WTC11 (cell line): ENCODE measurements at regions not wholly inside any gene's neighbourhood (a gene's known extent, or its start where the extent isn't known, plus 50 kb on each side); places are given as distances from the start of the nearest gene placed in this dataset.

Experiments used
- ATAC-seq: fragments of 200-7000 bp; cut with Tn5 transposase; 2 replicates; pipeline ENCODE4 v1.10.0; 2021; ENCODE audit warnings: mild to moderate bottlenecking, moderate library complexity
- CTCF ChIA-PET: fragments of 300-600 bp; sonication (Branson Sonifier 250); formaldehyde crosslinking; loops from one replicate; lab custom pipeline; 2021; ENCODE audit warnings: antibody characterized with exemption; lab: Charles Lee
- POLR2A ChIA-PET: fragments of 350-600 bp; sonication (Branson Sonifier 250); formaldehyde crosslinking; loops from one replicate; lab custom pipeline; 2021; ENCODE audit warnings: antibody characterized with exemption; lab: Charles Lee
- DNase-seq: peaks from one replicate; pipeline ENCODE4 v3.0.0; 2021; ENCODE audit warnings: low spot score
- H3K27ac Mint-ChIP-seq: 2 replicates; pipeline ENCODE4 v1.8.0; 2021; ENCODE audit warnings: mixed read lengths
- H3K27me3 Mint-ChIP-seq: 2 replicates; pipeline ENCODE4 v1.8.0; 2021; ENCODE audit warnings: low read depth, mild to moderate bottlenecking, moderate library complexity, mixed read lengths
- H3K36me3 Mint-ChIP-seq: 2 replicates; pipeline ENCODE4 v1.8.0; 2021; ENCODE audit warnings: mixed read lengths
- H3K4me1 Mint-ChIP-seq: 2 replicates; pipeline ENCODE4 v1.8.0; 2022; ENCODE audit warnings: mixed read lengths
- H3K4me3 Mint-ChIP-seq: 2 replicates; pipeline ENCODE4 v1.8.0; 2021; ENCODE audit warnings: mild to moderate bottlenecking, moderate library complexity, mixed read lengths
- H3K9me3 Mint-ChIP-seq: 2 replicates; pipeline ENCODE4 v1.8.0; 2021; ENCODE audit warnings: mixed read lengths
- ATF2 ChIP-seq: sonication (generic); formaldehyde crosslinking; IDR thresholded peaks from 2 replicates; pipeline ENCODE4 v1.8.1; 2022; ENCODE audit warnings: low read depth, missing genetic modification reagents, borderline replicate concordance
- ESRRA ChIP-seq: sonication (generic); formaldehyde crosslinking; IDR thresholded peaks from 2 replicates; pipeline ENCODE4 v1.8.1; 2022; ENCODE audit warnings: mild to moderate bottlenecking, missing genetic modification reagents, borderline replicate concordance
- ETV6 ChIP-seq: sonication (generic); formaldehyde crosslinking; IDR thresholded peaks from 2 replicates; pipeline ENCODE4 v1.8.1; 2022; ENCODE audit warnings: mild to moderate bottlenecking, missing genetic modification reagents
- FOXJ3 ChIP-seq: sonication (generic); formaldehyde crosslinking; IDR thresholded peaks from 2 replicates; pipeline ENCODE4 v1.9.0; 2021; ENCODE audit warnings: missing genetic modification reagents, mild to moderate bottlenecking, borderline replicate concordance
- NFYB ChIP-seq: sonication (generic); formaldehyde crosslinking; conservative IDR thresholded peaks from 2 replicates; pipeline ENCODE4 v1.8.0; 2022; ENCODE audit warnings: low read depth, missing genetic modification reagents
- SMAD3 ChIP-seq: sonication (generic); formaldehyde crosslinking; IDR thresholded peaks from 2 replicates; pipeline ENCODE4 v1.8.0; 2022; ENCODE audit warnings: missing genetic modification reagents, mild to moderate bottlenecking, borderline replicate concordance
- ZNF219 ChIP-seq: sonication (generic); formaldehyde crosslinking; IDR thresholded peaks from 2 replicates; pipeline ENCODE4 v1.8.0; 2023; ENCODE audit warnings: missing genetic modification reagents, mild to moderate bottlenecking, borderline replicate concordance
- TF ChIP-seq, protein P1 (sequence below): sonication (generic); formaldehyde crosslinking; IDR thresholded peaks from 2 replicates; pipeline ENCODE4 v1.8.0; 2023; ENCODE audit warnings: missing genetic modification reagents
- TF ChIP-seq, protein P2 (sequence below): sonication (generic); formaldehyde crosslinking; conservative IDR thresholded peaks from 2 replicates; pipeline ENCODE4 v1.8.1; 2023; ENCODE audit warnings: mild to moderate bottlenecking, low read depth, missing genetic modification reagents, moderate library complexity
- TF ChIP-seq, protein P3 (sequence below): fragments of 250-450 bp; sonication (Bioruptor Pico); IDR thresholded peaks from 2 replicates; pipeline ENCODE4 v1.9.0; 2021; ENCODE audit warnings: mild to moderate bottlenecking
- TF ChIP-seq, protein P4 (sequence below): fragments of 250-450 bp; sonication (Bioruptor Pico); IDR thresholded peaks from 2 replicates; pipeline ENCODE4 v1.9.0; 2021; ENCODE audit warnings: moderate library complexity, mild to moderate bottlenecking, inconsistent platforms, borderline replicate concordance

DNA sequence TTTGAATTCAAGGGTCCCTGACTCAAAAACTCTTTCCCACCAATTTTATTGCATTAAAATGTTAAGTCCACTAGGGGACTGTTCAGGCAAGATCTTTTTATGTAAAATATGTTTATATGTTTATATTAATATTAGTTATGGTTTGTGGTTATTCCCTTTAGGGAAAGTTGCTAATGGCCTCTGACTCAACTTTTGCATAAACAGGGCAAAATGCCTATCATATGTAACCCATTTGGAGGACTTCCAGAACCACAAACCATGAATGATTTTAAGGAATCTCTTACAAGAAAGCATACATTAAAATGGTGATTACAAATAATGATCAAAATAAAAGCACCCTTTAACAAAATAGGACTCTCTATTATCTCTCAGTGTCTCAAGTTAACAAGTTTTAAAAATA, 1484.5 kb upstream of the ZEB2 start:
- Mint-ChIP-seq H3K36me3 (no peaks in the 10 kb centered on the region), H3K4me3 (no peak overlapping the region), H3K27ac (no peak overlapping the region), H3K4me1 (no peaks in the 10 kb centered on the region), H3K9me3 (peaks cover 7% of the 10 kb centered on the region; the same call in 1 of the 2 replicates), H3K27me3 (no peaks in the 10 kb centered on the region)
- CTCF ChIA-PET: no interaction called here
- ATAC-seq (no peak), DNase-seq (no peak)
- POLR2A ChIA-PET: no interaction called here
- TF ChIP-seq ATF2 (CRISPR knock-in tag) (no peak), NFYB (no peak), ESRRA (CRISPR knock-in tag) (no peak), FOXJ3 (CRISPR knock-in tag) (no peak), SMAD3 (CRISPR knock-in tag) (no peak)
- TF ChIP-seq, protein P1, sequence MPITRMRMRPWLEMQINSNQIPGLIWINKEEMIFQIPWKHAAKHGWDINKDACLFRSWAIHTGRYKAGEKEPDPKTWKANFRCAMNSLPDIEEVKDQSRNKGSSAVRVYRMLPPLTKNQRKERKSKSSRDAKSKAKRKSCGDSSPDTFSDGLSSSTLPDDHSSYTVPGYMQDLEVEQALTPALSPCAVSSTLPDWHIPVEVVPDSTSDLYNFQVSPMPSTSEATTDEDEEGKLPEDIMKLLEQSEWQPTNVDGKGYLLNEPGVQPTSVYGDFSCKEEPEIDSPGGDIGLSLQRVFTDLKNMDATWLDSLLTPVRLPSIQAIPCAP (CRISPR knock-in tag): no peak
- TF ChIP-seq, protein P2, sequence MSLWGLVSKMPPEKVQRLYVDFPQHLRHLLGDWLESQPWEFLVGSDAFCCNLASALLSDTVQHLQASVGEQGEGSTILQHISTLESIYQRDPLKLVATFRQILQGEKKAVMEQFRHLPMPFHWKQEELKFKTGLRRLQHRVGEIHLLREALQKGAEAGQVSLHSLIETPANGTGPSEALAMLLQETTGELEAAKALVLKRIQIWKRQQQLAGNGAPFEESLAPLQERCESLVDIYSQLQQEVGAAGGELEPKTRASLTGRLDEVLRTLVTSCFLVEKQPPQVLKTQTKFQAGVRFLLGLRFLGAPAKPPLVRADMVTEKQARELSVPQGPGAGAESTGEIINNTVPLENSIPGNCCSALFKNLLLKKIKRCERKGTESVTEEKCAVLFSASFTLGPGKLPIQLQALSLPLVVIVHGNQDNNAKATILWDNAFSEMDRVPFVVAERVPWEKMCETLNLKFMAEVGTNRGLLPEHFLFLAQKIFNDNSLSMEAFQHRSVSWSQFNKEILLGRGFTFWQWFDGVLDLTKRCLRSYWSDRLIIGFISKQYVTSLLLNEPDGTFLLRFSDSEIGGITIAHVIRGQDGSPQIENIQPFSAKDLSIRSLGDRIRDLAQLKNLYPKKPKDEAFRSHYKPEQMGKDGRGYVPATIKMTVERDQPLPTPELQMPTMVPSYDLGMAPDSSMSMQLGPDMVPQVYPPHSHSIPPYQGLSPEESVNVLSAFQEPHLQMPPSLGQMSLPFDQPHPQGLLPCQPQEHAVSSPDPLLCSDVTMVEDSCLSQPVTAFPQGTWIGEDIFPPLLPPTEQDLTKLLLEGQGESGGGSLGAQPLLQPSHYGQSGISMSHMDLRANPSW (CRISPR knock-in tag): no peak
- TF ChIP-seq, protein P3, sequence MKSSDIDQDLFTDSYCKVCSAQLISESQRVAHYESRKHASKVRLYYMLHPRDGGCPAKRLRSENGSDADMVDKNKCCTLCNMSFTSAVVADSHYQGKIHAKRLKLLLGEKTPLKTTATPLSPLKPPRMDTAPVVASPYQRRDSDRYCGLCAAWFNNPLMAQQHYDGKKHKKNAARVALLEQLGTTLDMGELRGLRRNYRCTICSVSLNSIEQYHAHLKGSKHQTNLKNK (CRISPR knock-in tag): no peak
- TF ChIP-seq, protein P4, sequence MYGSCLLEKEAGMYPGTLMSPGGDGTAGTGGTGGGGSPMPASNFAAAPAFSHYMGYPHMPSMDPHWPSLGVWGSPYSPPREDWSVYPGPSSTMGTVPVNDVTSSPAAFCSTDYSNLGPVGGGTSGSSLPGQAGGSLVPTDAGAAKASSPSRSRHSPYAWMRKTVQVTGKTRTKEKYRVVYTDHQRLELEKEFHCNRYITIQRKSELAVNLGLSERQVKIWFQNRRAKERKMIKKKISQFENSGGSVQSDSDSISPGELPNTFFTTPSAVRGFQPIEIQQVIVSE: no peak

DNA sequence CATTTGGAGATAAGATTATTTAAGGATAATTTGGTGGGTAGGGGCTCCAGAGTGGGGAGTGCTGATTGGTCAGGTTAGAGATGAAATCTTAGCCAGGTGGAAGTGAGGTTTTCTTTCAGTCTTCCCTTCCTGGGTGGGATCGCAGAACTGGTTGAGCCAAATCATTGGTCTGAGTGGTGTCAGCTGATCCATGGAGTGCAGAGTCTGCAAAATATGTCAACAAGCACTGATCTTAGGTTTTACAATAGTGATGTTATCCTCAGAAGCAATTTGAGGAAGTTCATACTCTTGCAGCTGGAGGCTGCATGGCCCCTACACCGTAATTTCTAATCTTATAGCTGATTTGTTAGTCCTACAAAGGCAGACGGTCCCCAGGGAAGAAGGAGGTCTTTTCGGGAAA, 1483.4 kb upstream of the ZEB2 start:
- no peak for TF ChIP-seq ZNF219 (CRISPR knock-in tag)
- H3K36me3 Mint-ChIP-seq: no peaks in the 10 kb centered on the region
- ChIA-PET CTCF (no interaction called here), POLR2A (no interaction called here)
- H3K27ac Mint-ChIP-seq: no peak overlapping the region
- H3K9me3 Mint-ChIP-seq: peaks cover 7% of the 10 kb centered on the region; the same call in 1 of the 2 replicates
- no peak for ATAC-seq
- H3K4me3 Mint-ChIP-seq: no peak overlapping the region
- no peaks in the 10 kb centered on the region for H3K4me1 Mint-ChIP-seq
- no peaks in the 10 kb centered on the region for H3K27me3 Mint-ChIP-seq
- DNase-seq: no peak

DNA sequence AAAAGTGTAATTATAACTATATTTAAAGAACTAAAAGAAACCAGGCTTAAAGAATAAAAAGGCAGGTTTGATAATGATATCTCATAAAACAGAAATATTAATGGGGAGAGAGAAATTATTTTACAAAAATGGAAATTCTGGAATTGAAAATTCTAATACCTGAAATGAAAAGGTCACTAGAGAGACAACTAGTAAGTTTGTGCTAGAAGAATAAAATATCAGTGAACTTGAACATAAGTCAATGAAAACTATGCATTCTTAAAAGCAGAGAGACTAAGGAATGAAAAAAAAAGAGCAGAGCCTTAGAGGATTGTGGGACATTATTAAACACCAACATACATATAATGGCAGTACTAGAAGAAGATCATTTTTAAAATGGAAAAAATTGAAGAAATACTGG, 1475.0 kb upstream of the ZEB2 start:
- Mint-ChIP-seq H3K4me1 (no peaks in the 10 kb centered on the region), H3K4me3 (no peak overlapping the region), H3K27me3 (no peaks in the 10 kb centered on the region)

More for the DNA sequence above, 1475.0 kb upstream of the ZEB2 start:
- DNase-seq (no peak), ATAC-seq (no peak)
- TF ChIP-seq ETV6 (no peak), ATF2 (CRISPR knock-in tag) (no peak), ESRRA (CRISPR knock-in tag) (no peak)
- Mint-ChIP-seq H3K27ac (no peak overlapping the region), H3K36me3 (0 out of 2 replicates have a peak, but pooled peaks cover 2% of the 10 kb centered on the region), H3K9me3 (peaks cover 21% of the 10 kb centered on the region)
- CTCF ChIA-PET: no interaction called here
- POLR2A ChIA-PET: no interaction called here
